Neuronal stem cell (in vitro differentiated cells): ENCODE measurements at regions not wholly inside any gene's neighbourhood (a gene's known extent, or its start where the extent isn't known, plus 50 kb on each side); places are given as distances from the start of the nearest gene placed in this dataset.

Source experiments
- DNase-seq: peaks from one replicate; pipeline ENCODE4 v3.0.0-alpha.2; 2013; ENCODE audit warnings: low spot score
- H2AFZ ChIP-seq: one replicate; pipeline ENCODE4 v1.6.1; 2013; ENCODE audit warnings: mild to moderate bottlenecking, low read length, inconsistent platforms
- H2AK5ac ChIP-seq: 2 replicates; pipeline ENCODE4 v1.6.1; 2013; ENCODE audit warnings: low read depth, mild to moderate bottlenecking, inconsistent platforms, low read length, moderate library complexity, mixed read lengths
- H2BK120ac ChIP-seq: 2 replicates; pipeline ENCODE4 v1.6.1; 2013; ENCODE audit warnings: low read depth, mild to moderate bottlenecking, inconsistent platforms, low read length, moderate library complexity, mixed read lengths
- H2BK12ac ChIP-seq: one replicate; pipeline ENCODE4 v1.6.1; 2013; ENCODE audit warnings: low read length, inconsistent platforms
- H2BK15ac ChIP-seq: 2 replicates; pipeline ENCODE4 v1.6.1; 2013; ENCODE audit warnings: mild to moderate bottlenecking, low read length, inconsistent platforms, mixed read lengths
- H2BK5ac ChIP-seq: one replicate; pipeline ENCODE4 v1.6.1; 2013; ENCODE audit warnings: inconsistent platforms, mild to moderate bottlenecking, low read length, moderate library complexity
- H3K14ac ChIP-seq: one replicate; pipeline ENCODE4 v1.6.1; 2013; ENCODE audit warnings: low read length, inconsistent platforms
- H3K18ac ChIP-seq: 2 replicates; pipeline ENCODE4 v1.6.1; 2013; ENCODE audit warnings: low read length, inconsistent platforms
- H3K23ac ChIP-seq: 2 replicates; pipeline ENCODE4 v1.6.1; 2013; ENCODE audit warnings: low read depth, mild to moderate bottlenecking, mixed read lengths, low read length, inconsistent platforms; ENCODE audit not compliant: poor library complexity
- H3K27ac ChIP-seq: replicated peaks from 3 replicates; pipeline ENCODE4 v1.5.1; 2013; ENCODE audit warnings: low read length, inconsistent platforms
- H3K27me3 ChIP-seq, 3 experiments: 2 replicates each; pipeline ENCODE4 v1.6.1; 2013; ENCODE audit warnings: low read length in 3 of 3, mild to moderate bottlenecking in 2 of 3, inconsistent platforms in 1 of 3, low read depth in 1 of 3, mixed read lengths in 1 of 3, moderate library complexity in 1 of 3; ENCODE audit not compliant: control insufficient read depth in 3 of 3, insufficient read depth in 3 of 3
- H3K36me3 ChIP-seq, 2 donors: replicated peaks in 1 of 2; 2 replicates each; pipeline ENCODE4 v1.6.1; 2013; ENCODE audit warnings: low read length in 2 of 2; ENCODE audit not compliant: control insufficient read depth in 2 of 2, insufficient read depth in 2 of 2
- H3K4ac ChIP-seq: 2 replicates; pipeline ENCODE4 v1.6.1; 2013; ENCODE audit warnings: inconsistent platforms, mild to moderate bottlenecking, low read length, moderate library complexity
- H3K4me1 ChIP-seq, 2 donors: 1 replicate in 1 of 2; 2 replicates in 1 of 2; pipeline ENCODE4 v1.6.1; 2013; ENCODE audit warnings: low read length in 2 of 2, low read depth in 1 of 2; ENCODE audit not compliant: control insufficient read depth in 2 of 2, insufficient read depth in 1 of 2
- H3K4me2 ChIP-seq: one replicate; pipeline ENCODE4 v1.6.1; 2013; ENCODE audit warnings: mild to moderate bottlenecking, low read length, inconsistent platforms; ENCODE audit not compliant: insufficient read depth, poor library complexity, severe bottlenecking
- H3K4me3 ChIP-seq, 2 donors: 2 replicates each; pipeline ENCODE4 v1.5.1; 2013; ENCODE audit warnings: low read length in 2 of 2, mild to moderate bottlenecking in 2 of 2, inconsistent platforms in 1 of 2, moderate library complexity in 1 of 2
- H3K79me1 ChIP-seq: one replicate; pipeline ENCODE4 v1.6.1; 2013; ENCODE audit warnings: low read depth, mild to moderate bottlenecking, inconsistent platforms, low read length, moderate library complexity
- H3K9ac ChIP-seq: one replicate; pipeline ENCODE4 v1.6.1; 2013; ENCODE audit warnings: mild to moderate bottlenecking, low read depth, low read length, inconsistent platforms; ENCODE audit not compliant: poor library complexity
- H3K9me3 ChIP-seq, 2 donors: replicated peaks in 1 of 2; 2 replicates each; pipeline versions ENCODE3 to v1.6.1; 2013; ENCODE audit warnings: low read length in 2 of 2, mild to moderate bottlenecking in 2 of 2, inconsistent platforms in 1 of 2, low read depth in 1 of 2, mixed read lengths in 1 of 2, moderate library complexity in 1 of 2; ENCODE audit not compliant: control insufficient read depth in 2 of 2, insufficient read depth in 1 of 2
- H4K8ac ChIP-seq: one replicate; pipeline ENCODE4 v1.6.1; 2013; ENCODE audit warnings: low read depth, mild to moderate bottlenecking, inconsistent platforms, low read length, moderate library complexity
- H4K91ac ChIP-seq: one replicate; pipeline ENCODE4 v1.6.1; 2013; ENCODE audit warnings: low read length, low read depth, mild to moderate bottlenecking, inconsistent platforms; ENCODE audit not compliant: poor library complexity
- WGBS, 2 donors: extraction: QIAGEN DNeasy Blood & Tissue Kit; methylation state at CpG; one replicate each; pipeline ENCODE4 v1.1.7; 2013; ENCODE audit warnings: missing lambda C conversion rate in 2 of 2, mixed read lengths in 1 of 2; ENCODE audit not compliant: insufficient read length in 2 of 2, insufficient replicate concordance in 1 of 2; ENCODE audit errors: extremely low coverage in 2 of 2; 5-methylcytosine and 5-hydroxymethylcytosine counted together

DNA sequence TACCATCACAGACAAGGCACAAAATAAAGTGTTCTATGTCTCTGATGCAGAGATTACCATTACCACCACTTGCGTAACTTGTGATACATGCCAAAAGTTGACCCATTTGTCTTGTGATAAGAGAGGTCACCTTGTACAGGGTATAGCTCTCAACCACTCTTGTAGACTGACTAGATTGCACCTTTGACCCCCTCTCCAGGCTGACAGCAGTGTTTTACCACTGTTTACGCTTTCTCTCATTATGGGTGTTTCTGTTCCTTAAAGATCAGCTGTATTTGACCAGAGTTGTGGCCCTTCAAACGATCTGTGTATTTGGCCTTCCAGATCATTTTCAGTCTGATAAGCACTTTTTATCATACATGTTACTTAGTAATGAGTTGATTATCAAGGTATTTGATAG, 215.7 kb upstream of the HNMT start:
- Histone ChIP-seq H3K4me1 (no peaks in the 10 kb centered on the region), H3K9ac (no peak overlapping the region), H2BK15ac (no peak overlapping the region), H3K14ac (no peak overlapping the region), H4K8ac (no peak overlapping the region), H2BK5ac (no peak overlapping the region), H2BK120ac (no peak overlapping the region), H2AK5ac (no peak overlapping the region), H3K4me3 (no peak overlapping the region), H2AFZ (no peak overlapping the region), H3K36me3 (no peaks in the 10 kb centered on the region), H3K4me2 (no peak overlapping the region), H4K91ac (no peak overlapping the region), H3K79me1 (no peaks in the 10 kb centered on the region), H3K18ac (no peak overlapping the region), H3K27me3 (no peaks in the 10 kb centered on the region), H3K4ac (no peak overlapping the region), H3K9me3 (no peaks in the 10 kb centered on the region), H3K23ac (no peak overlapping the region), H3K27ac (no peak overlapping the region), H2BK12ac (no peak overlapping the region)
- no CpG with 5 or more reads among the region's 3 CpGs for WGBS, 2 donors
- no peak for DNase-seq

DNA sequence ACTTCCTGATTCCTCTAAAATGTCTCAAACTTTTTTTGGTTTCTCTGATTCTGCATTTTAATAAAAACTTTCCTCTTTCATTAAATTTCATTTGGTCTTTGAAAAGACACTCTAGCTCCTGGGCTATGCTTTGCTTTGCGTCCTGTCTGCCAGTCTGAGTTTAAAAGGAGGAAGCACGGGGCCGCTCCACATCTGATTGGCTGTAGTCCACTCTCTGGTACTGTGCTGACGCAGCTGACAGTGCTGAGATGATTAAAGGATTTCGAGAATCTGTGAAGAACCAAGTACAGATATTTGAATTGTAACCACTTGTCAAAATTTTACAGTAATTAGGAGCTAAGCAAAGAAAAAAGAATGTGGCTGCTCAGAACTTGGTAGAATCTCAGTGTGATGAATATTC, 199.6 kb upstream of the HNMT start:
- H4K8ac ChIP-seq: no peak overlapping the region
- H3K4me1 ChIP-seq: peaks cover 0 to under 1% of the 10 kb centered on the region in 2 donors
- H3K4ac ChIP-seq: no peak overlapping the region
- no peak overlapping the region for H2BK5ac ChIP-seq
- no peak overlapping the region for H2AK5ac ChIP-seq
- H3K79me1 ChIP-seq: no peaks in the 10 kb centered on the region
- no peak overlapping the region for H2BK12ac ChIP-seq
- no peaks in the 10 kb centered on the region for H3K27me3 ChIP-seq
- no peak overlapping the region for H2BK120ac ChIP-seq
- H3K9me3 ChIP-seq: no peaks in the 10 kb centered on the region
- H3K4me2 ChIP-seq: no peak overlapping the region
- no peak for DNase-seq
- no peak overlapping the region for H3K18ac ChIP-seq
- no peak overlapping the region for H3K9ac ChIP-seq
- no peak overlapping the region for H4K91ac ChIP-seq
- no peak overlapping the region for H3K23ac ChIP-seq
- H3K4me3 ChIP-seq: no peak overlapping the region
- H3K36me3 ChIP-seq: no peaks in the 10 kb centered on the region
- no peak overlapping the region for H2BK15ac ChIP-seq
- H3K14ac ChIP-seq: no peak overlapping the region
- WGBS, 2 donors: no CpG with 5 or more reads among the region's 5 CpGs
- peak overlapping the region; percentile 8 for H2AFZ ChIP-seq
- no peak overlapping the region for H3K27ac ChIP-seq

DNA sequence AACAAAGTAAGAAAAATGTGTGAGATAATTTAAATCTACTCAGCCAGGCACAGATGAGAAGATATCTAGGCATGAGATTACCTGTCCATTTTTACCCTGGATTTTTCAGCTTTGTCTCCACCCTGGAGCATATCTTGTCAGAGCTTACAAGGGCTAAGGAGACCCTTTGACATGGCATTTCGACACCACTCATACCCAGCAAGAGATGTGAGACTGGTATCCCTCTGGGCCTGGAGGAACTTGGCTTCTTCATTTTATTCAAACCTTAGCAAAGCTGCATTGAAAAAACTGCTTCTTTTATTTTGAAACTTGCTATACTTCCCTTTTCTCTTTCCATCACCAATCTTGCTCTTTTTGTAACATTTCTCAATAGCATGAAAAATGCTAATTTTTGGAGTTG, 194.9 kb upstream of the HNMT start:
- peaks cover 0 to 3% of the 10 kb centered on the region in 2 donors for H3K4me1 ChIP-seq
- no CpG with 5 or more reads among the region's 1 CpG for WGBS, 2 donors

DNA sequence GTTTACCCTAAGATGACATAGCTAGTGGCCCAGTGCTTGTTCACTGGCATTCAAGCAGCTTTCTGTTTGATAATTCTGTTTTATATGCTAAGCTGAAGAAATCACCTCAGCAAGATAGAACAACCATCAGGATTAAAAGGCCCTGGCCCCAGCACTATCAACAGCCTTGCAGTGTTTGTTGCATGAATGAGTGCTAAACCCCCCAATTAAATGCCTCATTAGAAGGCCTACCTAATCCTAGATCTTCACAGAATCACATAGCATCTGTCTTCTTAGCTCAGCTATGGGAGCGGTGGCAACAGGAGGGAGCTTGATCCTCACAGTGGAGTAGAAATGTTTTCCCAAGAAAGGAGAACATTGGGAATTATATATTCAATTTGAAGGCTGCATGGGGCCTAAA, 194.1 kb upstream of the HNMT start:
- H2AK5ac ChIP-seq: no peak overlapping the region
- no peak overlapping the region for H3K4ac ChIP-seq
- H3K18ac ChIP-seq: no peak overlapping the region
- no peaks in the 10 kb centered on the region for H3K9me3 ChIP-seq
- no peak overlapping the region for H2AFZ ChIP-seq
- H3K4me2 ChIP-seq: no peak overlapping the region
- H3K9ac ChIP-seq: no peak overlapping the region
- H3K4me1 ChIP-seq: peaks cover 0 to 3% of the 10 kb centered on the region in 2 donors
- H3K27me3 ChIP-seq: no peaks in the 10 kb centered on the region
- no peak overlapping the region for H4K8ac ChIP-seq
- peak; percentile 2 for DNase-seq
- H3K23ac ChIP-seq: no peak overlapping the region
- no peak overlapping the region for H3K14ac ChIP-seq
- no peaks in the 10 kb centered on the region for H3K36me3 ChIP-seq
- no peak overlapping the region for H3K4me3 ChIP-seq
- no CpG with 5 or more reads among the region's 1 CpG for WGBS, 2 donors
- no peak overlapping the region for H2BK120ac ChIP-seq
- H4K91ac ChIP-seq: no peak overlapping the region
- H2BK5ac ChIP-seq: no peak overlapping the region
- H3K79me1 ChIP-seq: no peaks in the 10 kb centered on the region
- H2BK12ac ChIP-seq: no peak overlapping the region
- peak overlapping the region; percentile 11 for H3K27ac ChIP-seq
- H2BK15ac ChIP-seq: no peak overlapping the region

More for the DNA sequence above, 194.9 kb upstream of the HNMT start:
- H3K18ac ChIP-seq: no peak overlapping the region
- H3K9me3 ChIP-seq: no peaks in the 10 kb centered on the region
- no peak overlapping the region for H3K14ac ChIP-seq
- no peak overlapping the region for H2BK15ac ChIP-seq
- no peak overlapping the region for H4K91ac ChIP-seq
- H3K4me2 ChIP-seq: no peak overlapping the region
- no peak for DNase-seq
- H2BK5ac ChIP-seq: no peak overlapping the region
- no peak overlapping the region for H4K8ac ChIP-seq
- no peaks in the 10 kb centered on the region for H3K36me3 ChIP-seq
- no peak overlapping the region for H3K23ac ChIP-seq
- no peak overlapping the region for H2BK120ac ChIP-seq
- H3K27me3 ChIP-seq: no peaks in the 10 kb centered on the region
- H2AFZ ChIP-seq: no peak overlapping the region
- no peak overlapping the region for H3K4me3 ChIP-seq
- no peak overlapping the region for H3K4ac ChIP-seq
- no peak overlapping the region for H2AK5ac ChIP-seq
- no peak overlapping the region for H3K9ac ChIP-seq
- no peak overlapping the region for H2BK12ac ChIP-seq
- H3K79me1 ChIP-seq: no peaks in the 10 kb centered on the region
- no peak overlapping the region for H3K27ac ChIP-seq
